ENCODE measurements at regions not wholly inside any gene's neighbourhood (a gene's known extent, or its start where the extent isn't known, plus 50 kb on each side); places are given as distances from the start of the nearest gene placed in this dataset.

- no peak for TF ChIP-seq FOSB (CRISPR knock-in tag; IDR thresholded peaks at IDR 0.05)
- TF ChIP-seq CEBPB (IDR thresholded peaks at IDR 0.05): no peak
- TF ChIP-seq NFE2L2 (conservative IDR thresholded peaks at IDR 0.05; ENCODE audit: low read length): no peak
- TF ChIP-seq HDAC2 (IDR thresholded peaks at IDR 0.05): no peak
- no peak for TF ChIP-seq BCL3 (IDR thresholded peaks at IDR 0.05)
- H3K9me3 ChIP-seq: no peaks in the 10 kb centered on the region
- WGBS (ENCODE audit: missing lambda C conversion rate): 90% methylated on average over 10 of the region's 32 CpGs
- no peak overlapping the region for H3K27ac ChIP-seq
- H3K4me1 ChIP-seq: no peaks in the 10 kb centered on the region
- no peak overlapping the region for H3K4me2 ChIP-seq
- DNase-seq (ENCODE audit: low read depth in 1 of 2, low spot score in 1 of 2) (no peak), ATAC-seq (no peak), FAIRE-seq (no peak)
- H3K4me3 ChIP-seq: no peak overlapping the region
- ChIA-PET CTCF (interaction anchor here (1.1 to 2.2 kb wide), 4 partner anchors 9 to 150 kb away, joined by 3 to 7 read pairs (median 4); no protein-coding TSS in a partner anchor), POLR2A (no interaction called here)
Observed at GRCh38 chr3:160060409-160061027, 71.9 kb downstream of the IL12A start.

DNA sequence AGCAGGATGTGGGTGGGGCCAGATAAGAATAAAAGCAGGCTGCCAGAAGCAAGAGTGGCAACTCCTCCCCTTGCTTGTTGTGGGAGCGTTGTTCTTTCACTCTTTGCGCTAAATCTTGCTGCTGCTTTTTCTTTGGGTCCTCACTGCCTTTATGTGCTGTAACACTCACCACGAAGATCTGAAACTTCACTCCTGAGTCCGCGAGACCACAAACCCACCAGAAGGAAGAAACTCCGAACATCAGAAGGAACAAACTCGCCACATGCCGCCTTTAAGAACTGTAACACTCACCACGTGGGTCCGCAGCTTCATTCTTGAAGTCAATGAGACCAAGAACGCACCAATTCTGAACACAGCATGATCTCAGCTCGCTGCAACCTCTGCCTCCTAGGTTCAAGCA lies 72.9 kb downstream of the IL12A start:
- Histone ChIP-seq H3K27ac (no peak overlapping the region), H3K4me3 (no peak overlapping the region), H3K4me2 (no peak overlapping the region), H3K9me3 (no peaks in the 10 kb centered on the region), H3K4me1 (no peaks in the 10 kb centered on the region)
- CTCF ChIA-PET: interaction anchor here (1.1 to 2.2 kb wide), 4 partner anchors 9 to 101 kb away, joined by 3 to 7 read pairs (median 4); no protein-coding TSS in a partner anchor
- TF ChIP-seq FOSB (CRISPR knock-in tag; IDR thresholded peaks at IDR 0.05): no peak
- TF ChIP-seq POLR2A (IDR thresholded peaks at IDR 0.05; ENCODE audit: low read length): no peak
- TF ChIP-seq KDM1A (IDR thresholded peaks at IDR 0.05; ENCODE audit: low read depth): no peak
- no peak for TF ChIP-seq BHLHE40 (IDR thresholded peaks at IDR 0.05; ENCODE audit: low read depth, low read length)
- TF ChIP-seq BCL3 (IDR thresholded peaks at IDR 0.05): no peak
- no peak for TF ChIP-seq JUNB (IDR thresholded peaks at IDR 0.05)
- no peak for TF ChIP-seq TP53 (CRISPR knock-in tag; IDR thresholded peaks at IDR 0.05)
- TF ChIP-seq HOXA7 (CRISPR knock-in tag; IDR thresholded peaks at IDR 0.05): no peak
- no peak for TF ChIP-seq JUN (IDR thresholded peaks at IDR 0.05)
- TF ChIP-seq EHF (CRISPR knock-in tag; IDR thresholded peaks at IDR 0.05): no peak
- TF ChIP-seq NFE2L2 (conservative IDR thresholded peaks at IDR 0.05; ENCODE audit: low read length): no peak
- no peak for TF ChIP-seq ATOH8 (CRISPR knock-in tag; IDR thresholded peaks at IDR 0.05; ENCODE audit: low read depth)
- WGBS (ENCODE audit: missing lambda C conversion rate): 81% methylated on average over 12 of the region's 12 CpGs
- no peak for DNase-seq (ENCODE audit: low read depth in 1 of 2, low spot score in 1 of 2)
- FAIRE-seq: no peak
- POLR2A ChIA-PET: no interaction called here
- ATAC-seq: no peak

- 76% methylated on average over 4 of the region's 4 CpGs for WGBS (ENCODE audit: missing lambda C conversion rate)
- Histone ChIP-seq H3K4me3 (no peak overlapping the region), H3K9me3 (no peaks in the 10 kb centered on the region), H3K4me1 (no peaks in the 10 kb centered on the region), H3K27ac (no peak overlapping the region), H3K4me2 (no peak overlapping the region)
- POLR2A ChIA-PET: no interaction called here
- no peak for TF ChIP-seq POLR2A (IDR thresholded peaks at IDR 0.05; ENCODE audit: low read length)
- no peak for TF ChIP-seq MYC (IDR thresholded peaks at IDR 0.05; ENCODE audit: borderline replicate concordance, low read length)
- no peak for TF ChIP-seq MAFK (IDR thresholded peaks at IDR 0.05; ENCODE audit: partially characterized antibody)
- no peak for TF ChIP-seq KDM5A (IDR thresholded peaks at IDR 0.05)
- TF ChIP-seq ELK1 (IDR thresholded peaks at IDR 0.05; ENCODE audit: low read depth, low read length): no peak
- no peak for TF ChIP-seq EHF (CRISPR knock-in tag; IDR thresholded peaks at IDR 0.05)
- no peak for TF ChIP-seq TFCP2L1 (CRISPR knock-in tag; IDR thresholded peaks at IDR 0.05)
- no peak for TF ChIP-seq HDAC2 (IDR thresholded peaks at IDR 0.05)
- CTCF ChIA-PET: interaction anchor here (1.1 to 1.5 kb wide), 2 partner anchors 8 to 10 kb away, joined by 3 read pairs; no protein-coding TSS in a partner anchor
- FAIRE-seq: no peak
- no peak for DNase-seq (ENCODE audit: low read depth in 1 of 2, low spot score in 1 of 2)
- ATAC-seq: no peak
Observed at GRCh38 chr3:160065282-160065681, 76.6 kb downstream of the IL12A start.
